ENCODE measurements at regions not wholly inside any gene's neighbourhood (a gene's known extent, or its start where the extent isn't known, plus 50 kb on each side); places are given as distances from the start of the nearest gene placed in this dataset.

- DNase-seq (no peak), FAIRE-seq (no peak)
- Histone ChIP-seq H3K9ac (ENCODE audit: low read length in 3 of 3) (no peak overlapping the region), H3K27me3 (ENCODE audit: control insufficient read depth, insufficient read depth, low read length) (no peaks in the 10 kb centered on the region), H3K27ac (ENCODE audit: low read depth in 2 of 2, low read length in 2 of 2) (no peak overlapping the region), H3K9me3 (ENCODE audit: control insufficient read depth in 2 of 3, insufficient read depth in 1 of 3, low read length in 3 of 3) (no peaks in the 10 kb centered on the region), H3K4me3 (ENCODE audit: low read length in 3 of 3) (no peak overlapping the region), H3K4me1 (ENCODE audit: control insufficient read depth in 2 of 3, insufficient read depth in 2 of 3, low read depth in 1 of 3, low read length in 3 of 3) (peaks cover 0 to 4% (median 0%) of the 10 kb centered on the region in 3 donors), H3K36me3 (ENCODE audit: control insufficient read depth in 2 of 3, insufficient read depth in 3 of 3, low read length in 3 of 3) (no peaks in the 10 kb centered on the region)
- intact Hi-C loops (cut with DNase I), result no loop called here
- TF ChIP-seq CTCF (IDR thresholded peaks at IDR 0.05; ENCODE audit: borderline replicate concordance, extremely low read depth, insufficient read depth), result no peak
These were observed 201.9 kb upstream of the RBMS1 start for GRCh38 chr2:160695402-160696086.

GRCh38 chr2:160696087-160696452 lies 202.5 kb upstream of the RBMS1 start:
- intact Hi-C loops (cut with DNase I), result no loop called here
- H3K4me3 ChIP-seq (ENCODE audit: low read length in 3 of 3), result no peak overlapping the region
- H3K4me1 ChIP-seq (ENCODE audit: control insufficient read depth in 2 of 3, insufficient read depth in 2 of 3, low read depth in 1 of 3, low read length in 3 of 3), result peaks cover 0 to 4% (median 0%) of the 10 kb centered on the region in 3 donors
- DNase-seq, result no peak
- H3K9me3 ChIP-seq (ENCODE audit: control insufficient read depth in 2 of 3, insufficient read depth in 1 of 3, low read length in 3 of 3), result no peaks in the 10 kb centered on the region
- no peak for FAIRE-seq
- H3K9ac ChIP-seq (ENCODE audit: low read length in 3 of 3), result no peak overlapping the region
- TF ChIP-seq CTCF (IDR thresholded peaks at IDR 0.05; ENCODE audit: borderline replicate concordance, extremely low read depth, insufficient read depth), result no peak
- H3K27me3 ChIP-seq (ENCODE audit: control insufficient read depth, insufficient read depth, low read length), result no peaks in the 10 kb centered on the region
- H3K27ac ChIP-seq (ENCODE audit: low read depth in 2 of 2, low read length in 2 of 2), result no peak overlapping the region
- H3K36me3 ChIP-seq (ENCODE audit: control insufficient read depth in 2 of 3, insufficient read depth in 3 of 3, low read length in 3 of 3), result no peaks in the 10 kb centered on the region

GRCh38 chr2:160697817-160698216 lies 204.2 kb upstream of the RBMS1 start:
- Histone ChIP-seq H3K27ac (ENCODE audit: low read depth in 2 of 2, low read length in 2 of 2) (no peak overlapping the region), H3K27me3 (ENCODE audit: control insufficient read depth, insufficient read depth, low read length) (no peaks in the 10 kb centered on the region), H3K9me3 (ENCODE audit: control insufficient read depth in 2 of 3, insufficient read depth in 1 of 3, low read length in 3 of 3) (no peaks in the 10 kb centered on the region), H3K4me3 (ENCODE audit: low read length in 3 of 3) (no peak overlapping the region), H3K4me1 (ENCODE audit: control insufficient read depth in 2 of 3, insufficient read depth in 2 of 3, low read depth in 1 of 3, low read length in 3 of 3) (peaks cover 0 to 4% (median 0%) of the 10 kb centered on the region in 3 donors), H3K36me3 (ENCODE audit: control insufficient read depth in 2 of 3, insufficient read depth in 3 of 3, low read length in 3 of 3) (no peaks in the 10 kb centered on the region), H3K9ac (ENCODE audit: low read length in 3 of 3) (no peak overlapping the region)
- intact Hi-C loops (cut with DNase I), result no loop called here
- no peak for FAIRE-seq
- TF ChIP-seq CTCF (IDR thresholded peaks at IDR 0.05; ENCODE audit: borderline replicate concordance, extremely low read depth, insufficient read depth), result no peak
- no peak for DNase-seq
